ENCODE measurements at regions not wholly inside any gene's neighbourhood (a gene's known extent, or its start where the extent isn't known, plus 50 kb on each side); places are given as distances from the start of the nearest gene placed in this dataset.

DNA sequence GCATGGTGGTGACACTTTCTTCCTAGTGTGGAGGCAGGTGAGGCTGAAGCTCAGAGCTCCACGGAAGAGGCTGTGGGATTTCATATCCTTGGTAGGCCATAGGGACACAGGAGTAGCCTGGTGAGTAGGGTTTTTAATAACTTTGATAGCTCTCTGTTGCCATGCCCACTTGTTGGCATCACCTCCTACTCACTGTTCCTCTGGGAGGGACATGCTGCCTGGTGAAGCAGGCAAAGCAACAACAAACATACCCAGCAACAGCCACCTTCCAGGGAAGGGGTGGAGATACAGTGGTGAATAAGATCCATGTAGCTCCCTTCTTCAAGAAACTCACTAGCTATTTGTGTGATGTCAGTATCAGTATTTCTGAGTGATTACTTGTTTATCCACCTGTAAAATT, 285.4 kb downstream of the CLIC5 start:
- H3K18ac ChIP-seq (ENCODE audit: low read depth, low read length) = no peak overlapping the region
- H2BK20ac ChIP-seq (ENCODE audit: low read depth, low read length) = no peak overlapping the region
- no peak overlapping the region for H2AK9ac ChIP-seq (replicated peaks; ENCODE audit: low read depth, low read length, poor library complexity)
- in situ Hi-C loops (cut with MboI; ENCODE audit: low sequenced_read_pairs) (no loop called here), intact Hi-C loops (cut with micrococcal nuclease) (no loop called here), dilution Hi-C loops (cut with HindIII; ENCODE audit: low sequenced_read_pairs, unreplicated experiment) (no loop called here)
- WGBS, 2 experiments (ENCODE audit: extremely low coverage in 2 of 2, insufficient read length in 1 of 2) = no CpG with 5 or more reads among the region's 1 CpG
- no peak overlapping the region for H4K5ac ChIP-seq (ENCODE audit: low read depth, low read length)
- CTCF ChIA-PET = interaction anchor here (0.7 kb wide), 1 partner anchor 244 kb away, joined by 3 read pairs; no protein-coding TSS in a partner anchor
- H3K4me1 ChIP-seq (ENCODE audit: control insufficient read depth, insufficient read depth, low read length) = peaks cover 3% of the 10 kb centered on the region; the same call in 1 of the 2 replicates
- H4K20me1 ChIP-seq (ENCODE audit: insufficient read depth, low read length) = no peaks in the 10 kb centered on the region
- no peak overlapping the region for H2AFZ ChIP-seq (replicated peaks; ENCODE audit: low read length, poor library complexity)
- H3K4me2 ChIP-seq (ENCODE audit: low read depth, low read length) = no peak overlapping the region
- H3K23ac ChIP-seq (ENCODE audit: low read depth, low read length) = no peak overlapping the region
- no peaks in the 10 kb centered on the region for H3K36me3 ChIP-seq (ENCODE audit: control insufficient read depth, insufficient read depth, low read length)
- no peaks in the 10 kb centered on the region for H3K79me1 ChIP-seq (ENCODE audit: low read depth in 1 of 2, low read length in 2 of 2)
- BruUV-seq (replicated peaks) = no TSS peak
- DNase-seq = no peak
- POLR2A ChIA-PET (ENCODE audit: unreplicated experiment) = no interaction called here
- no peak overlapping the region for H2AK5ac ChIP-seq (ENCODE audit: low read depth, low read length)
- no peak overlapping the region for H2BK15ac ChIP-seq (ENCODE audit: low read depth, low read length)
- no peaks in the 10 kb centered on the region for H3K9me1 ChIP-seq (ENCODE audit: insufficient read depth, low read length)
- no peak overlapping the region for H3K4me3 ChIP-seq (ENCODE audit: insufficient read depth, low read depth, low read length)
- no peak overlapping the region for H3K14ac ChIP-seq (replicated peaks; ENCODE audit: low read depth, low read length)
- H3K4ac ChIP-seq (ENCODE audit: low read depth, low read length) = no peak overlapping the region
- no peak overlapping the region for H4K8ac ChIP-seq (ENCODE audit: low read depth in 2 of 2, low read length in 2 of 2)
- H3K9ac ChIP-seq (ENCODE audit: low read depth, low read length) = no peak overlapping the region
- no peak overlapping the region for H3K27ac ChIP-seq (ENCODE audit: insufficient read depth, low read length)
- ATAC-seq (ENCODE audit: low read depth) = no peak
- no peak overlapping the region for H2BK5ac ChIP-seq (ENCODE audit: low read depth, low read length, poor library complexity, severe bottlenecking)
- no peak overlapping the region for H2BK120ac ChIP-seq (ENCODE audit: low read depth, low read length)
- H4K91ac ChIP-seq (ENCODE audit: insufficient read depth, low read depth, low read length) = no peak overlapping the region
- peaks cover 27% of the 10 kb centered on the region for H3K27me3 ChIP-seq (ENCODE audit: control insufficient read depth, insufficient read depth, low read length)
- H3K56ac ChIP-seq (ENCODE audit: extremely low read depth, insufficient read depth, low read length) = no peak overlapping the region
- TF ChIP-seq, protein P1, sequence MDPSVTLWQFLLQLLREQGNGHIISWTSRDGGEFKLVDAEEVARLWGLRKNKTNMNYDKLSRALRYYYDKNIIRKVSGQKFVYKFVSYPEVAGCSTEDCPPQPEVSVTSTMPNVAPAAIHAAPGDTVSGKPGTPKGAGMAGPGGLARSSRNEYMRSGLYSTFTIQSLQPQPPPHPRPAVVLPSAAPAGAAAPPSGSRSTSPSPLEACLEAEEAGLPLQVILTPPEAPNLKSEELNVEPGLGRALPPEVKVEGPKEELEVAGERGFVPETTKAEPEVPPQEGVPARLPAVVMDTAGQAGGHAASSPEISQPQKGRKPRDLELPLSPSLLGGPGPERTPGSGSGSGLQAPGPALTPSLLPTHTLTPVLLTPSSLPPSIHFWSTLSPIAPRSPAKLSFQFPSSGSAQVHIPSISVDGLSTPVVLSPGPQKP (IDR thresholded peaks at IDR 0.05; ENCODE audit: borderline replicate concordance, low read depth, low read length) = no peak
- TF ChIP-seq BHLHE40 (IDR thresholded peaks at IDR 0.05; ENCODE audit: low read depth, low read length) = no peak
- no peak for TF ChIP-seq MXI1 (IDR thresholded peaks at IDR 0.05; ENCODE audit: borderline replicate concordance, low read depth, low read length)
- no peak for TF ChIP-seq SMC3 (IDR thresholded peaks at IDR 0.05; ENCODE audit: low read depth, low read length)
- no peak for TF ChIP-seq RCOR1 (IDR thresholded peaks at IDR 0.05; ENCODE audit: insufficient replicate concordance, low read length)
- TF ChIP-seq CHD1 (IDR thresholded peaks at IDR 0.05; ENCODE audit: low read depth, low read length) = no peak
- TF ChIP-seq, protein P2, sequence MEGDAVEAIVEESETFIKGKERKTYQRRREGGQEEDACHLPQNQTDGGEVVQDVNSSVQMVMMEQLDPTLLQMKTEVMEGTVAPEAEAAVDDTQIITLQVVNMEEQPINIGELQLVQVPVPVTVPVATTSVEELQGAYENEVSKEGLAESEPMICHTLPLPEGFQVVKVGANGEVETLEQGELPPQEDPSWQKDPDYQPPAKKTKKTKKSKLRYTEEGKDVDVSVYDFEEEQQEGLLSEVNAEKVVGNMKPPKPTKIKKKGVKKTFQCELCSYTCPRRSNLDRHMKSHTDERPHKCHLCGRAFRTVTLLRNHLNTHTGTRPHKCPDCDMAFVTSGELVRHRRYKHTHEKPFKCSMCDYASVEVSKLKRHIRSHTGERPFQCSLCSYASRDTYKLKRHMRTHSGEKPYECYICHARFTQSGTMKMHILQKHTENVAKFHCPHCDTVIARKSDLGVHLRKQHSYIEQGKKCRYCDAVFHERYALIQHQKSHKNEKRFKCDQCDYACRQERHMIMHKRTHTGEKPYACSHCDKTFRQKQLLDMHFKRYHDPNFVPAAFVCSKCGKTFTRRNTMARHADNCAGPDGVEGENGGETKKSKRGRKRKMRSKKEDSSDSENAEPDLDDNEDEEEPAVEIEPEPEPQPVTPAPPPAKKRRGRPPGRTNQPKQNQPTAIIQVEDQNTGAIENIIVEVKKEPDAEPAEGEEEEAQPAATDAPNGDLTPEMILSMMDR (conservative IDR thresholded peaks at IDR 0.05; ENCODE audit: low read depth, low read length) = no peak
- no peak for TF ChIP-seq CEBPB (IDR thresholded peaks at IDR 0.05; ENCODE audit: low read depth, low read length)
- no peaks in the 10 kb centered on the region for H3K9me3 ChIP-seq (ENCODE audit: control insufficient read depth, insufficient read depth, low read length)
